ENCODE measurements at regions not wholly inside any gene's neighbourhood (a gene's known extent, or its start where the extent isn't known, plus 50 kb on each side); places are given as distances from the start of the nearest gene placed in this dataset.

DNA sequence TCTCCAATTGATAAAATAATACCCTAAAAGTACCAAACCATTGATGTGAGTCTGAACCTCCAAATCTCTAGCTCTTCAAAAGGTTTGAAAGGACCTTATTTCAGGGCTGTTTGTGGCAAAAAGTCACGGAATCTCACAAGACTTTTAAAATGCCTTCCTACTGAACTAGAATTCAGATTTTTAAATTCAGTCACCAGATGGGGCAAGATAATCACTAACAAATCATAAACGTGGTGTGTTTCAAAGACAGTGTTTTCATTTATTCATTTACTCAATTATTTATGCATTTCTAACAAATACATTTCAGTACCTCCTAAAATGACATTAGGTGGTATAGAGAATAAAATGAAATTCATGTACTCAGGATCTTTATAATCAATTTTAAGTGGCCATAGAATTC, 68.2 kb upstream of the SMC2 start:
- intact Hi-C loops (cut with DNase I; ENCODE audit: low total_unique reads), result no loop called here
- Histone ChIP-seq H3K4me3 (no peak overlapping the region), H3K36me3 (no peaks in the 10 kb centered on the region), H3K27me3 (no peaks in the 10 kb centered on the region), H3K27ac (no peak overlapping the region), H3K9me3 (no peaks in the 10 kb centered on the region), H3K4me1 (no peaks in the 10 kb centered on the region)
- TF ChIP-seq POLR2AphosphoS5 (IDR thresholded peaks at IDR 0.05) (no peak), POLR2A (IDR thresholded peaks at IDR 0.05) (no peak)
- TF ChIP-seq, protein P1, sequence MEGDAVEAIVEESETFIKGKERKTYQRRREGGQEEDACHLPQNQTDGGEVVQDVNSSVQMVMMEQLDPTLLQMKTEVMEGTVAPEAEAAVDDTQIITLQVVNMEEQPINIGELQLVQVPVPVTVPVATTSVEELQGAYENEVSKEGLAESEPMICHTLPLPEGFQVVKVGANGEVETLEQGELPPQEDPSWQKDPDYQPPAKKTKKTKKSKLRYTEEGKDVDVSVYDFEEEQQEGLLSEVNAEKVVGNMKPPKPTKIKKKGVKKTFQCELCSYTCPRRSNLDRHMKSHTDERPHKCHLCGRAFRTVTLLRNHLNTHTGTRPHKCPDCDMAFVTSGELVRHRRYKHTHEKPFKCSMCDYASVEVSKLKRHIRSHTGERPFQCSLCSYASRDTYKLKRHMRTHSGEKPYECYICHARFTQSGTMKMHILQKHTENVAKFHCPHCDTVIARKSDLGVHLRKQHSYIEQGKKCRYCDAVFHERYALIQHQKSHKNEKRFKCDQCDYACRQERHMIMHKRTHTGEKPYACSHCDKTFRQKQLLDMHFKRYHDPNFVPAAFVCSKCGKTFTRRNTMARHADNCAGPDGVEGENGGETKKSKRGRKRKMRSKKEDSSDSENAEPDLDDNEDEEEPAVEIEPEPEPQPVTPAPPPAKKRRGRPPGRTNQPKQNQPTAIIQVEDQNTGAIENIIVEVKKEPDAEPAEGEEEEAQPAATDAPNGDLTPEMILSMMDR (IDR thresholded peaks at IDR 0.05), result no peak
- DNase-seq (ENCODE audit: low spot score in 2 of 2), result no peak

DNA sequence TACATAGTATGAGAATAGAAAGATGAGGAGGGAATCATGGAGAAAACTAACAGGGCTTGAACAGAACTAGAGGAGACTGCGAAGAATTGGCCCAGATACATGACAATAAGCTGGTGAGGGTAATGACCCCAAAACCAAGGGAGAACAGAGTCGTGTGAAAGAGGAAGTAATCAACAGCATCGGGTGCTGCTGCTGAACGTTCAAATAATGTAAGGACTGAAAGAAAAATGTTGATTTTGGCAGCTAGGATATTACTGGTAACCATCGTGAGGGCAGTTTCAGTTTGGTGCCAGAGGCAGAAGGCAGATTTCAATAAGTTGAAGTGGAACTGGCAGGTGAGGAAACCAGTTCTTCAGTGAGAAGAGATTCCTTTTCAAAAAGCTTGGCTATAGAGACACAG, 66.8 kb upstream of the SMC2 start:
- intact Hi-C loops (cut with DNase I; ENCODE audit: low total_unique reads), result no loop called here

DNA sequence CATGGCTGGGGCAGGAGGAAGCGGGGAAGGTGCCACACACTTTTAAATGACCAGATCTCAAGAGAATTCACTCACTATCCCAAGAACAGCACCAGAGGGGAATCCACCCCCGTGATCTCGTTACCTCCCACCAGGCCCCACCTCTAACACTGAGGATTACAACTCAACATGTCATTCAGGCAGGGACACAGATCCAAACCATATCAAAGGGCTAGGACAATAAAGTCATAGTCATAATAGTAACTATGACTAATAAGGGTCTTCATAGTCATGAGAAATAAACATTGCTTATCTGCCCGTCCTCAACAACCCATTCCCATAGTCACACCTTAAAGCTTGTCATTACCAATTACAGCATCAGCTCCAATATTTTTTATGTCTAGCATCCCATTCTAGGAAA, 65.3 kb upstream of the SMC2 start:
- no peaks in the 10 kb centered on the region for H3K9me3 ChIP-seq
- no peak for TF ChIP-seq POLR2AphosphoS5 (IDR thresholded peaks at IDR 0.05)
- TF ChIP-seq, protein P1 (IDR thresholded peaks at IDR 0.05), result no peak
- TF ChIP-seq POLR2A (IDR thresholded peaks at IDR 0.05), result no peak
- no peaks in the 10 kb centered on the region for H3K27me3 ChIP-seq
- DNase-seq (ENCODE audit: low spot score in 2 of 2), result no peak
- H3K27ac ChIP-seq, result no peak overlapping the region
- H3K36me3 ChIP-seq, result no peaks in the 10 kb centered on the region
- H3K4me3 ChIP-seq, result no peak overlapping the region
- H3K4me1 ChIP-seq, result no peaks in the 10 kb centered on the region
- intact Hi-C loops (cut with DNase I; ENCODE audit: low total_unique reads), result no loop called here

More for the DNA sequence above, 66.8 kb upstream of the SMC2 start:
- Histone ChIP-seq H3K27ac (no peak overlapping the region), H3K9me3 (no peaks in the 10 kb centered on the region), H3K27me3 (no peaks in the 10 kb centered on the region), H3K4me3 (no peak overlapping the region), H3K4me1 (no peaks in the 10 kb centered on the region), H3K36me3 (no peaks in the 10 kb centered on the region)
- TF ChIP-seq POLR2AphosphoS5 (IDR thresholded peaks at IDR 0.05) (no peak), POLR2A (IDR thresholded peaks at IDR 0.05) (no peak)
- TF ChIP-seq, protein P1 (IDR thresholded peaks at IDR 0.05), result no peak
- DNase-seq (ENCODE audit: low spot score in 2 of 2), result no peak

Data from breast epithelium (tissue), 4 donors.